NCI-H510A (cell line): ENCODE measurements at regions not wholly inside any gene's neighbourhood (a gene's known extent, or its start where the extent isn't known, plus 50 kb on each side); places are given as distances from the start of the nearest gene placed in this dataset.

Experiments used
- DNase-seq: peaks from one replicate; lab custom pipeline; 2025; lab: John Stamatoyannopoulos, UW

DNA sequence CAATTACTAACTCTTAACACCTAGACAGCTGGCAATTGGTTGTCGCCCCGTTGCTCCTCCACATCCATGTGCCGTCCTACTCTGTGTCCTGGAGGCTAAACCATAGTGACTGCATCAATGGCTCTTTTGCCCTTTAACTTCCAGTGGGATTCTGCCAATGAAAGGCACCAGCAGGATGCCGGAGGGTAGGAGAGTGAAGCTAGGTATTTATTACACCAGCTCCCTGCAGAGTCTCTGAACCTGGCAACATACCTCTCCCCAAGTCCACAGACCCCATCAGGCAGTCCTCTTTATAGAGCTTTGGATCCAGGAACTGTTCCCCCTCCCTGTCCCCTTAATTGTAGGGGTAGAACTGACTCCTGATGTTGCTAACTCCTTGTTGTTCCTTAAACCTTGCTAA is 426.8 kb downstream of the HNRNPD start:
- DNase-seq = no peak

DNA sequence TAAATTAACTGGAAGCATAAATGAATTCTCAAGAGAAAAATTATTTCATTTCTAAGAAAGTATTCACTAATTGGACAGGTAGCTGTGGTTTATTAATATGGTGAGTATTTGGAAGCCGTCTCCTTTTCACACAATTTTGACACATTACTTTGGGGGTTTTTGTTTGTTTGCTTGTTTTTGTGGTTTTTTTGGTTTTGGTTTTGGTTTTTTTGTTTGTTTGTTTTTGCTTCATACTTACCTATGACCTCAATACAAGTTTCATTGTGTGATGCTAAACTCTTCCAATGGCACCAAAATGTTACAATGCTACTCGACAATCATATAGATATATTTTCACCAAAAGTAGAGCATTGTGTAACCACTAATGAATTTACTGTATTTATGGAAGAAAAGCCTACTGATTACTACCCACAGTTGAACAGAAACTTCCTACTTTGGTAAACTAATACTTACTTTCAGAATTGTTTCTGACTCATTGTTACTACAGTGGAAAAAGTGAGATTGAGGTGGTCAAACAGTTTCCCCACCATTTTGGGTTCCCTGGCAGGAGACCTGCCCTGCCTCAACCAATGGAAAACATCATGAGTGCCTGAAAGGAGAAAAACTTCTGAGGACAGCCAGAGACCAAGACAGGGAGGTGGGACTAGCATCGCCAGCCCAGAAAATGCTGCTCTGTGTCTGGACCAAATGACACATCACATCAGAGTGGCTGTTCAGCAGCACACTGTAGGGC is 443.1 kb downstream of the HNRNPD start:
- DNase-seq = no peak

DNA sequence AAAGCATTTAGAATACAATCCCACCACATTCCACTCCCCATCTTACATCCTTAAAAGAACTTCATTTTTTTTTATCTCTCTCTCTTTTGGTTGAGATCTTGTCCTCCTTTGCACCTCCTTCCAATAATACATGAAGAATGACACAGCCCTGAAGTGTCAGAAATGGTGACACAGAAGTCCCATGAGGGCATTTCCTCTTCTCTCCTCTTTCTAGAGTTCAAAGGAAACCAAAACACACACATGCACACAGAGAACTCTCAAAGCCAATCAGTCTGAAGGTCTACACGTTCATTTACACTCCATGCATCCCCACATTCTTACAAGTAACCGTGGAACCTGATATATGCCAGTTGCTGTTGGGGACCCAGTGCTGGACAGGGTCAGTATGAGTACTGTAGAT is 450.7 kb downstream of the HNRNPD start:
- DNase-seq = no peak

DNA sequence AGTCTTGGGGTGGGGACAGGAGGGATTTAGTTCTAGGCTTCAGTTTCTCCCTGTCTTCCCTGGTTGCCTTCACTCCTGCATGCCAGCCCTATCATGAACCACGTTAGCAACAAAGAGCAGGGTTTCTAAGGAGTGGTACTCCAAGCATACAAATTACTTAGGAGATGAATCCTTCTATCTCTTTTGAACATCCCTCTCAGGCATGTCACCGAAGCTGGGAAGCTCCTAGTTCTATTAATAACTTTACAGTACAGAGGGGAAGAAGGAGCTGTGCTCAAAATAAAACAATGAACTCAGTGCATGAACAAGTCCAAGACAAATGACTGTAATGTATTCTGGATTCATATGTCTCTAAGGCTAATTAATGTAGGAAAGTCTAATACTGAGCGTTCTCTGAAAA is 450.6 kb upstream of the RASGEF1B start:
- DNase-seq = no peak

DNA sequence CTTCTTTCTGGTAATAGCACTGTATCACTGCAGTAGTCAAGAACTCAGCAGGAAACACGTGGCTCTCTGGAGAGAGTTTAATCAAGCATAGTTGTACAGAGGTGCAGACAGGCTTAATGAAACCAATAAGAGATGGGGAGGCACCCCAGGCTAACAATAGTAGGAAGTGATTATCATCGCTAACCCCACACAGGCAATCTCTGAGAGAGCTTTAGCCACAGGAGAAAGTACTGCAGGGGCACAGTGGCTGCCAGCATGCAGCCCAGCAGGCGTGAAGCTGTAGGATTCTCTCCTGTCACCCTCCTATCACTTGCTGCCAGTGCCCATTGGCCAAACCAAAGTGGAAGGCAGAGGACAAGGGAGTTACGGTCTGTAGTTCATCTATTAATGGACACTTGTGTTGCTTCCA is 450.0 kb upstream of the RASGEF1B start:
- no peak for DNase-seq

DNA sequence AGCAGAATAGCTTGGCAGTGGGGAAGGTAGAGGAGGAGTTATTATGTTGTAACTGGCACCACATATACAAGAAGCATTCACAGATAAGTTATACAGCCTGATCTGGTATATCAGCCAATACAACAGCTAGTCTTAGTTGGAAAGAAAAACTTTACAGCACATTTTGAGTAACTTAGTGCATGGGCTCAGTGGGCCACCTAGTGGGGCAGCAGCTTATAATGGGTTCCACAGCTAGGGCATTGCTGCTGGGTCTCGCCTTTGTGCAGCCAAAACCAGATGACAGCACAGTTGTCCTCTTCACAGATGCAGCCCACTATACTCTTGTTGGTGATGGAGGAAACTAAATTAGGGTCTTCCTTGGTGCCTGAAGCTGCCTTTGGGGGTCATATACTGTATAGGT is 448.1 kb upstream of the RASGEF1B start:
- DNase-seq = no peak

DNA sequence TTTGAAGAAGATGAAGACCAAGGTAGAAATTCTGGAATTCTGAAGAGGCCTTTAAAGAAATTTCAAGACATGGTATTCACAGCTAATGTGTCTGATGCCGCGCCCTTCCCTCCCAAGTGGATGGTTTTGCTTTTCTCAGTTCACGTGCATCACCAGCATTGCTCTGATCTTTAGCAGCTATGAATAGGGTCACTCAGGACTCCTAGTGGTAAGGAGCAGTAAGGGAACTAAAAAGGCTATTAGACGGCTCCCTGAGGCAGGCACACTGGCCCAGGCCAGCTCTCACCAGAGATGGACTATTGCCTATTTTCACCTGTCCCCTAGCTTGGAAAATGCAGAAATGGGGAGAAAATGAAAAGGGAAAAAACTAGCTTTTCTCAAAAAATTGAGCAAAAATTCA is 447.5 kb upstream of the RASGEF1B start:
- no peak for DNase-seq

DNA sequence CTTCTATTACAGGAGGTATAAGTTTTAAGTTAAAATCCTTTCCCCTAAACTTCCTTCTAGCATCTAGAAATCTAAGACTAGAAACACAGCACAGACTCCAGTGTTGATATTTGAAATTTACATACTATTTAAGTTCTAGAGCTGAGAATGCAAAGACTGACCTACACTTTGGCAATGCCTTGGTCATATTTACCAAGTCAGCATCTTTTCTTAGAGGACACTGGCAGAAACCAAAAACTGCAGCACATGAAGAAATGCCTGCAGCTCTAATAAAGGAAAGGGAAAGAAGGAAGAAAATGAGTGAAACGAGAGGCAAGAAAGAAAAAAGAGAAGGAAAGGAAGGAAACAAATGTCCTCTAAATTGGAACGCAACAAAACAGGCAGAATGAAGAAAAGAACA is 443.7 kb upstream of the RASGEF1B start:
- no peak for DNase-seq

DNA sequence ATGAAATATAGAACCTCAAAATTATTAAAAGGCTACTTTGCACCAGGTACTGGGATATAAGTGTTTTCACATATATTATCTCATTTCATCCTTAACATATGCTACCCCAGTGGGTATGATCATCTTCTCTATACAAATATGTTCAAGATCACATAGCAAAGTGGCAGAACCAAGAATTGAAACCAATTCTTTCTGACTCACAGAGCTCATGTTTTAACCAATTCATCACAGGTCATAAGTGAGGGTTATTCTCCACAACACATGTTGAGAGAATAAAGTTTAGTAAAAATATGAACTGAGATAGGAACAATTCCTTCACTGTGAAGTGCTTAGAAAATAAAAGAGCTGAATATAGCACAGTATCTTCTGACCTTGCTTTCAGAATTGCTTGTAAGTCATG is 442.9 kb upstream of the RASGEF1B start:
- no peak for DNase-seq

DNA sequence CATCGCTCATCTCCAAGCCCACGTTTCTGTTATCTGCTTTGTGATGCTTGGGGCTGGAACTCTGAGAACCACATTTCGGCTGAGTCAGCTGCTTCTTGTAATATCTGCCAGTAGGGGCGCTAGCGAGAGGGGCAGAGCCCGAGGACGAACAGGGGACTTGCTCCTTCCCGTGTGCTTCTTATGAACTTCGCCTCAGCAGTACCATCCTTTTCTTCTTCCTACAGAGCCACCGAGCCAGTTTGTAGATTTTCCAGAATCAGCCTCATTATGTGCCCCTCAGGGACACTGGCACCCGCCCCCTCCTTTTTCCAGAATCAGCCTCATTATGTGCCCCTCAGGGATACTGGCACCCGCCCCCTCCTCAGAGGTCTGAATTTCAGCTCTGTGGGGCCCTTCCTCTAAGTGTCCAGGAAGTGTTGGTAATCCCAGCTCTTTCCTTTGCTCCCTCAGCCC is 441.7 kb upstream of the RASGEF1B start:
- DNase-seq = no peak

DNA sequence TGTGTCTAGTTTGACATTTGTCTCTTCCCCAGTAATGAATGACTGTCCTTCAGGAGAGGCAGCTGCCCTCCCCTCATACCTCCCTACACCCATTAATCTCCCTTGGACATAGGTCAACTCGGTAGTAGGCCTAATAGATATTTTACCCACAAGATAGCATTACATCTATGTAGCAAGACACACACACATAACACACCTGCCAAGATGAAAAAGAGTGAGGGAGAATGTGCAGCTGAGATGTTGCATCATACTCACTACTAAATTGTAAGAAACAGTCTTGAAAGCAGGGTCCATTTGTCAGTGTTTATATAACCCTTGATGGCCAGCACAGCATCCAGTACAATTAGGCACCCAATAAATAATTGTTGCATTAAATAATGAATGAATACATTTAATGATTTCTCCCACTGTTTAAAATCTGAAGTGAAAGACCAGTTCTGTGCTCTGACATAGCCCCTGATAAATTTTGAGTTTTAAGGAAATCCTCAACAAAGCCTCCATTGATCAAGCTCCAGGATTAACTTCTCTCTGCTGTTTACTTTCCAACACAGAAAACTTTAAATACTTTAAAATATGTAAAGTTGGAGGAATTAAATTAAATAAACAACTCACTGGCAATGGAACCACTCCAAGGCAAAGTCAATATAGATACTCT is 440.8 kb upstream of the RASGEF1B start:
- no peak for DNase-seq

DNA sequence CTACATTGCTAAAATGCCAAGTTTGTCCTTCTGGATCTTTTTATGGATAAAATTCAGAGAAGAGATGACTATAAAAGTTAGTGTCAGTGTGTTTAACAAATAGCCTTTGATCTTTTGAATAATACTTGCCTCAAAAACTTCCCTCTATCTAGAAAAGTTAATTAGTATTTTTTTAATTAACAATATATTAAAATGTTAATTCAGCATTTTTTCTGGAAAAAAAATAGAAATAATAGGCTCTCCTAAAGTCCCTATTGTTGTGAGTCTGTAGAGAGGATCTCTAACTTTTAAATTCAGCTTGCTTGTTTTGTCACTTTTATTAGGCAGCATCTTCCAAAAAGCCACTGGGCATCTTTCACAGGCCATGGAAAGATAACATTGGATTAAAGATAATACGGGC is 435.2 kb upstream of the RASGEF1B start:
- no peak for DNase-seq

DNA sequence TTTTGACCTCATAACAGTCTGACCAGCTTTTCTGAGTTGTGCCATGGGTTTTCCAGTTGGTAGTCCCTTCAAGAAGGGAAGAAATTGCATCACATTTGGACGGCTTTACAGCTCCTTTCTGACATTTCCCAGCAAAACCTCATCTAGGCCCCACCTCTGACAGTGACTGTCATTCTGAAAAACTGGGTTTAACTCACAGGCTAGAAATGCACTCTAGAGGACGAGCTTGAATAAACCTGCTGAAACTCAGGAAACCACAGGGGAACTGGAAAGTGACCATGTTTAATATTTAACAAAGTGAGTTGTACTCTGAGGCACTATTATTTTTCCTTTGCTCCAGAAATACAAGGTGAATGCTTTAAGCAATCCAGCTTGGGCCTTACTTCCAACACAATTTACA is 434.3 kb upstream of the RASGEF1B start:
- no peak for DNase-seq

DNA sequence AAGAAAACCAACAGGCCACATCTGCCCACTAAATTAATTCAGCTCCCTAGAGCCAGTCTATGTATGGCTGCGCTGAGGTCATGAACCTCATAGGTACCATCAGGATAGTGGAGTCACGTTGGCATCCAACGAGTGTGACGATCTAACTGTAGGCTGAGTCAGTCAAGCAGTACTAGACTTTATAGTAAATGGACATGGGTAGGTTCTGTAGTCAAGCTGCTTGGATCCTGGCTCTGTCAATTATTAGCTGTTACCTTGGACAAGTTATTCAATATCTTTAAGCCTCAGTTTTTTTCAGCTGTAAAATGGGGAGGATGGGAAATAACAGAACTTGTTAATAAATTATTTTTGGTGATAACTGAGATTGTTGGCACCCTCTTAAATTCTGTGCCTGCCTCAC is 432.4 kb upstream of the RASGEF1B start:
- no peak for DNase-seq

DNA sequence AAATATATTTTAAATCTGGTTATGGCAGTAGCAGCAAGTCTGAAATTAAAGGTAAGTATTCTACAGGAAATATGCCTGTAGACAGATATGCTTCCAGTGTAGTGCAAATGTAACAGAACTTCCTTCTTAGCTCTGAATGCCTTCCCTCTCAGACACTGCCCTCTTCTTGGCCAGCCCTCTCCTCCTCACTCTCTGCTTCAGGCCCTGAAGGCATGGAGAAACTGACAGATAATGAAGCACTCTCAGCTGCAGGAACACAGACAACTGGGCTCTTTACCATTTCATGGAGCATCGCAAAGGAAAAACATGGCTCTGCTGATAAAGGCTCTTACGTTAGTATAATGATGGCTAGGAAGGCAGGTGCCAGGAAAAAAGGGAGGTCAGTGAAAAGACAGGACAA is 431.5 kb upstream of the RASGEF1B start:
- no peak for DNase-seq

DNA sequence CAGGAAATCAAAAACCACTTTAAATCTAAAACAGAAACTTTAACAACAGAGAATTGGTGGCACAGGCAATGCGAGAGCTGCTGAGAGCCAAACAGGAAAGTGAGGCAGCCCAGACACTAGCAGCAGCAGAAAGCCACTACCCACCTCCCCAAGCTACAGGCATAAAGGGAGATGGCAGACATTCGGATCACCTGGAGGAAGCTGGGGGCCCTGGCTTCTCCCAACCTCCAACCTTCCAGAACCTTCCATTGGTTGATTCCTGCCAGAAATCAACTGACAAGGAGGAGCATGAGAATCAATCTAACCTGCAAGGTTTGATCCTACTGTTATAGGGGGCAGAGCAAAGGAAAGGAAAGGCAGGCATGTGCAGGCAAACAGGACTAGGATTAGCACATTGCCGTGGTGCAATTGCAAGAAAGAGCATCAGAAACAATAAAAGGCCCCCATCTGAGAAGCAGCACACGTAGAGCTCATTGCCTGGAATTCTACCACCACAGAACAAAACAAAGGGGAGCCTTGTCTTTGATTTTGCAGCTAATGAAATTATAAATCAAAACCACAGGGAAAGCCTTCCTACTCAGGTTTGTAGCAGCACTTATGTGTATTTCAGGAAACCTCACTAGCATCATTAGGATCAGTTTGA is 427.3 kb upstream of the RASGEF1B start:
- DNase-seq = no peak

DNA sequence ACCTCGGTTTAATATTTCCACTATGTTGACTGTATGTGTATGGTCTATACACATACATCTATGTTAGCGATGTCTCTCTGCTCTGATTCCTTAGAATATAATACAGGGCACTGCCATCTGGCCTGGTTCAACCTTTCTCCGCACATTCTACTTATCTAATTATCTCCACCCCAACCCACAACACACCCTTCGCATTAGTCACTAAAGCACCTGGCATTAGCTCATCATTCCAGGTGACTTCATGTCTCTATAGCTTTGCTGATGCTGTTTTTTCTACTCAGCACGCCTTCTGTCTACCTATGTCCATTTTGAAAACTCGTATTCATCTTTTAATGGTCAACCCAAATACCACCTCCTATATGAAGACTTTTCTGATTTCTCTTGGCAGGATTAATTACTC is 425.2 kb upstream of the RASGEF1B start:
- no peak for DNase-seq

DNA sequence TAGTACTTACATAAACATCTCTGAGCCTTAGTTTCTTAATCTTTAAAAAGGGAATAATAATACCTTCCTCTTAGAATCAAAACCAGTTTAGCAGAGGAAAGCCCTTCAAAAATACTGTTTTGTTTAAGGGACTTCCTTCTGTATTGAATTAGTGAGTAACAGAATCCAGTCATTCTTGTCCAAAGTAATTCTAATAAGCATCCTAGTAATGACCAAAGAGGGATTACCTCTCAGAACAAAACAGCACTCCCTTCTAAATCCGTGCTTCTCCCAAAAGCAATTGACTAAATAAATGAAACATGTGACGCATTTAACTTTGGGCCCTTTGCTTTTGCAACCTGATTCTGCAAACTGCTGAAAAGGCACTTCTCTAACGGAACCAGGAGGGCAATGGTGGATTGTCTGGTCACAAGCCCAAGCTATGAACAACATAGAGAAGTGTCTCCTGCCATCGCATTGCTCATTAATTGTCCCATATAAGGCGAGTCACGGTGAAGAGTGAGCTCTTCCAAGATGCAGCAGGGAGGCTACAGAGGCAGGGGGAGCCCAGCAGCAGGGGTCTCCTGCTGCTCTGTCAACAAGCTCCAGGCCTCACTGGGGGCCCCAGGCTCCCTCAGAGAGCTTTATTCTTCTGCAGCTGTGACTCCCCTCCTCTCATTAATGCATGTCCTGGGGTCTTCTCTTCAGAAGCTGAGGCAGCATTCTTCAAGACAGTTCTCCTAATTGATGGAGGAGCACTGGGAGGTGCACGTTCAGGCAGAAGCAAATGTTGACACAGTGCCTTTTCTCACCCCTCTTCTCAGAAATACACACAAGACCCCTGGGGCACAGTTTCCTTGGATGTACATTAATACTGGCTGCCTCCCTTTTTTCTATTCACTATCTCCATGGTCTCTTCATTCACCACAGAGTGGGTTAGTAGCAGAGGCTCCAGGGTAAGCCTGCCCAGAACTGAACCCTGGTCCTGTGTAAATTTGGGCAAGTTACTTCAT is 419.6 kb upstream of the RASGEF1B start:
- no peak for DNase-seq

DNA sequence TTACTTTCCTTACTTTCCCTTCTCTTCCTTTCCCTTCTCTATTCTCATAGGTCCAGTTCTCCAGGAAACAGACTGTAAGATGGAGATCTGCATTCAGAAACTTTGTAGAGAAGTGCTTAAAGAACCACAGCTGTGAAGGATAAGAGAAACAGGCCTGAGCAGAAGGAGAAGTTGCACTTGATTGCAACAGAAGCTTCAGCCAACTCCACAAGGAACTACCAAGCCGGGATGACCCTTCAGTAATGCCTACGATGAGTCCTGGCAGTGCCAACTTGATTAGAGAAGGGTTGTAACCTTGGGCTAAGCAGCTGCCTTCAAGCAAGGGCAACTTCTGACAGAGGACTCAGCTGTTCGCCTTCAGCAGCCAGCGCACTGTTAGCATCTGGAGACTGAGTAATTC is 413.3 kb upstream of the RASGEF1B start:
- DNase-seq = no peak

DNA sequence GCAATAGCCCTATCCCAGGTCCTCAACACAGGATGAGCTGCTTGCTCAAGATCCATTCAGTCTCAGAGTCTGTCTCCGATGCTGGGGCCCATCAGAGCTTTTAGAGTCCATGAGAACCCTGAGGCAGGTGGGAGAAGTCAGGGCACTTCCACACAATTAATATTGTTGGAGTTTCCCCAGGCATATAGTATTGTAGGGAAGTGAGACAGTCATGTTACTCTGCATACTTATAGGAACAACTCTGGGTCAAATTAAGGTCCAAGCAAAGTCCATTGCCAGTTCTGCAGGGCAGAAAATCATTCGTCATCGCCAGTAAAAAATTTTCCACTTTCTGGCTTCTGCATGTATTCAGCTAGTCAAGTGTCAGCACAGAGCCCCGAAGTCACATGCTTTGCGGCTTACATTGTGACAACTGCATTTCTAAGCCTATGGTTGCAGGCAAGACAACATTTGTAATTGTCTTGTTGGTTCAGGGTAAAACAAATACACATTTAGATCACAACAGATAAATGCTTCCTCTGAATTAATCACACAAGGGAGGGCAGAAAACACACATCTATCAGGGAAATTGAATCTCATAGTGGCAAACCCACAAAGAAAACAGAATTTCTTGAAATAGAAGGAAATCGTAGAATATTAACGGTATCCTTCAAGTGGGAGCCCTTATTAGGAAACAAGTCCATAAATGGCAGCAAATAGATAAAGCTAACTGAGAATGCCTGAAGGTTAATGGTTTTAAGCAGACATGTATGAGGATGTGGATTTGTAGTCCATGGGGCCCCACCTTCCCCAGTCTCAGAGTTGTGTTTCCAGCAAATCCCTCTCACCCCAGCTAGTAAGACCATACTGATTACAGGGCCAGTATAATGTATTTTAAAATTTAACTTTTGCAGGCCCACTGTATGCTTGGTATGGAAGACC is 412.1 kb upstream of the RASGEF1B start:
- DNase-seq = no peak

DNA sequence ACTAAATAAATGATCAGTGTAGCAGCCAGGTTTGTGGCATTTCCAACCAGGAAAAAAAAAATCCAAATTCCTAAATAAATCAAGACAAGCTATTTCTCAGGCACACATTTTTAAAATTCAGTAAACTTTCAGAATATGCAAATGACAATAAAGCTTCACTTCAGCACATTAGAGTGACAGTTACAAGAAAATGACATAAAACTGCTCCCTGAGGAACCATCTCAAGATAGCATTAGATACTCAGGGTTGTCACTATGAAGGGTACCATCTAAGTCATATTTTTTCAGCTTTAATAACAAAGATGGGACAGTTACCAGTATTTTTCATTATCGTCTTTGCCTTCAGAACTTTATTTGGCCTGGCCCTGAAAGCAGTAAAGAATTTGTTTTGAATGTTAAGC is 411.3 kb upstream of the RASGEF1B start:
- DNase-seq = no peak
